A549 (cell line): ENCODE measurements at regions not wholly inside any gene's neighbourhood (a gene's known extent, or its start where the extent isn't known, plus 50 kb on each side); places are given as distances from the start of the nearest gene placed in this dataset.

Experiments used
- ATAC-seq, 2 experiments: fragments of 200-7000 bp in 1 of 2; fragments of >200 bp in 1 of 2; cut with Nextera tagmentation in 1 of 2; cut with Tn5 transposase in 1 of 2; 3 replicates each; pipeline versions ENCODE4 v1.8.0 to v1.9.1; 2018 to 2020; ENCODE audit warnings: mild to moderate bottlenecking in 1 of 2, moderate library complexity in 1 of 2
- CTCF ChIA-PET: fragments of 300-600 bp; sonication (Branson Sonifier 250); formaldehyde crosslinking; extraction: SDS; loops from one replicate; lab custom pipeline; 2021; ENCODE audit warnings: antibody characterized with exemption, inconsistent platforms; lab: Yijun Ruan, JAX
- POLR2A ChIA-PET: fragments of 350-600 bp; formaldehyde crosslinking; extraction: SDS; loops from one replicate; lab custom pipeline; 2021; ENCODE audit warnings: antibody characterized with exemption, inconsistent platforms; lab: Yijun Ruan, JAX
- DNase-seq, 2 experiments: peaks; one replicate each; pipeline versions ENCODE4 v3.0.0 to v3.0.0-alpha.2; 2011 to 2016; ENCODE audit warnings: low read depth in 1 of 2, low spot score in 1 of 2
- FAIRE-seq: peaks from 2 replicates; lab custom pipeline; 2011; peaks lifted over from hg19 to GRCh38; lab: Jason Lieb, UNC
- H3K27ac ChIP-seq, 2 experiments: fragments of >200 bp; sonication (Bioruptor Twin); formaldehyde crosslinking; 3 replicates each; pipeline ENCODE4 v1.5.1; 2016 to 2017
- H3K4me1 ChIP-seq: fragments of >200 bp; sonication (Bioruptor Twin); formaldehyde crosslinking; 3 replicates; pipeline ENCODE4 v1.6.1; 2016
- H3K4me2 ChIP-seq: fragments of >200 bp; sonication (Bioruptor Twin); formaldehyde crosslinking; 3 replicates; pipeline ENCODE4 v1.6.1; 2016
- H3K4me3 ChIP-seq: fragments of >200 bp; sonication (Bioruptor Twin); formaldehyde crosslinking; 3 replicates; pipeline ENCODE4 v1.5.1; 2016
- H3K9me3 ChIP-seq: fragments of >200 bp; sonication (Bioruptor Twin); formaldehyde crosslinking; 3 replicates; pipeline ENCODE4 v1.6.1; 2016
- CBX8 ChIP-seq: fragments of 200-600 bp; sonication (generic); IDR thresholded peaks from 2 replicates; pipeline ENCODE4 v1.6.1; 2016
- CHD2 ChIP-seq: fragments of 150-350 bp; IDR thresholded peaks from 2 replicates; pipeline ENCODE4 v1.6.1; 2014; ENCODE audit warnings: low read length; ENCODE audit not compliant: partially characterized antibody
- EP300 ChIP-seq, 2 experiments: fragments of >200 bp; sonication (Bioruptor Twin); formaldehyde crosslinking; IDR thresholded peaks; 2 replicates in 1 of 2; 3 replicates in 1 of 2; pipeline ENCODE4 v1.6.1; 2016 to 2017
- FOSL2 ChIP-seq, 2 experiments: fragments of 450-650 bp in 1 of 2; fragments of >200 bp in 1 of 2; sonication (Bioruptor Twin) in 1 of 2; formaldehyde crosslinking; IDR thresholded peaks; 2 replicates each; pipeline versions ENCODE4 v1.5.0 to v1.6.1; 2016 to 2020; ENCODE audit warnings: mild to moderate bottlenecking in 1 of 2, moderate library complexity in 1 of 2
- FOXS1 ChIP-seq: fragments of 250-450 bp; sonication (Bioruptor Pico); IDR thresholded peaks from 2 replicates; pipeline ENCODE4 v1.5.0; 2020; ENCODE audit warnings: mild to moderate bottlenecking, moderate library complexity
- HDAC2 ChIP-seq: fragments of 200-600 bp; sonication (generic); IDR thresholded peaks from 2 replicates; pipeline ENCODE4 v1.6.1; 2016
- HOXB5 ChIP-seq: fragments of 250-450 bp; sonication (Bioruptor Pico); IDR thresholded peaks from 2 replicates; pipeline ENCODE4 v1.5.0; 2020; ENCODE audit warnings: mild to moderate bottlenecking, moderate library complexity
- JUN ChIP-seq, 2 experiments: fragments of >200 bp; sonication (Bioruptor Twin); formaldehyde crosslinking; IDR thresholded peaks; 2 replicates in 1 of 2; 3 replicates in 1 of 2; pipeline ENCODE4 v1.6.1; 2016 to 2017
- MAFK ChIP-seq: fragments of 450-650 bp; IDR thresholded peaks from 2 replicates; pipeline ENCODE4 v1.6.1; 2014; ENCODE audit not compliant: partially characterized antibody
- NFE2L2 ChIP-seq: fragments of 150-350 bp; conservative IDR thresholded peaks from 2 replicates; pipeline ENCODE4 v1.6.1; 2014; ENCODE audit warnings: low read length
- POLR2A ChIP-seq: IDR thresholded peaks from 2 replicates; pipeline ENCODE4 v1.6.1; 2012; ENCODE audit warnings: mild to moderate bottlenecking, low read length
- RCOR1 ChIP-seq: fragments of 150-350 bp; IDR thresholded peaks from 2 replicates; pipeline ENCODE4 v1.6.1; 2014; ENCODE audit warnings: antibody characterized with exemption, low read length, low read depth
- TP53 ChIP-seq: fragments of 250-450 bp; sonication (Bioruptor Pico); IDR thresholded peaks from 2 replicates; pipeline ENCODE4 v1.5.0; 2021; ENCODE audit warnings: mild to moderate bottlenecking, moderate library complexity
- WGBS: methylation state at CpG from one replicate; pipeline ENCODE4 v1.1.6; 2017; ENCODE audit errors: missing lambda C conversion rate; 5-methylcytosine and 5-hydroxymethylcytosine counted together
- TF ChIP-seq, protein P1 (sequence below): fragments of >200 bp; sonication (Bioruptor Twin); formaldehyde crosslinking; IDR thresholded peaks from 3 replicates; pipeline ENCODE4 v1.6.1; 2016
- TF ChIP-seq, protein P2 (sequence below): fragments of 450-650 bp; IDR thresholded peaks from 2 replicates; pipeline ENCODE4 v1.6.1; 2014; ENCODE audit warnings: antibody characterized with exemption
- TF ChIP-seq, protein P3 (sequence below): fragments of >200 bp; sonication (Bioruptor Twin); formaldehyde crosslinking; IDR thresholded peaks from 3 replicates; pipeline ENCODE4 v1.5.1; 2016
- TF ChIP-seq, protein P4 (sequence below): fragments of 150-350 bp; IDR thresholded peaks from 2 replicates; pipeline ENCODE4 v1.6.1; 2014; ENCODE audit warnings: low read depth, mild to moderate bottlenecking, low read length
- TF ChIP-seq, protein P5 (sequence below): fragments of 200-600 bp; sonication (generic); IDR thresholded peaks from 2 replicates; pipeline ENCODE4 v1.6.1; 2016; ENCODE audit warnings: antibody characterized with exemption, mild to moderate bottlenecking, moderate library complexity

DNA sequence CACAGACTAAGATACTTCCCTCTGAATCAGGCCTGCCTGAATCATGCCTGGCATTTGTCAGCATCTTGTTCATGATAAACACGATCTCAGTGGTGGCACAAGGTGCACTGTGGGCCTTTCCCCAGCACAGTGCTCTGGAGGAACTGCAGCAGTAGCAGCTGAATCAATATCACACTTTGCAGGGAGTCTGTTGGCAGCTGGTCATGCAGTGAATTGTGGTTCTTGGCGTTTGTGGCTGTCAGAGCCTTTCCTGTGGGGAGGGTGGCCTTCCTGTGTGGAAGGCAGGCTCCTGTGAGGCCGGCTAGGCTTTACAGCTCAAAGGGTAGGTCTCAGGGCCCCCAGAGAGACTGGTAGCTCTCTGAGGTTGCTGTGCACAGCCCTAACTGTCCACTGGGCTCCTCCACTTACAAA lies 54.4 kb upstream of the TLE3 start:
- Histone ChIP-seq H3K27ac (peak overlapping the region in 1 of 2 experiments; percentile 38; a peak in 2 of 6 replicates), H3K9me3 (no peaks in the 10 kb centered on the region), H3K4me1 (peaks cover 13% of the 10 kb centered on the region; the same call in 2 of the 3 replicates), H3K4me3 (no peak overlapping the region), H3K4me2 (no peak overlapping the region)
- DNase-seq = no peak
- ATAC-seq = peak in 1 of 2 experiments; percentile 47; a peak in 3 of 6 replicates
- POLR2A ChIA-PET = no interaction called here
- CTCF ChIA-PET = interaction anchor here (0.6 to 2.3 kb wide), 3 partner anchors 8 to 52 kb away, joined by 3 to 6 read pairs (median 5); no protein-coding TSS in a partner anchor
- FAIRE-seq = no peak
- 63% methylated on average over 2 of the region's 3 CpGs for WGBS
- TF ChIP-seq, protein P1, sequence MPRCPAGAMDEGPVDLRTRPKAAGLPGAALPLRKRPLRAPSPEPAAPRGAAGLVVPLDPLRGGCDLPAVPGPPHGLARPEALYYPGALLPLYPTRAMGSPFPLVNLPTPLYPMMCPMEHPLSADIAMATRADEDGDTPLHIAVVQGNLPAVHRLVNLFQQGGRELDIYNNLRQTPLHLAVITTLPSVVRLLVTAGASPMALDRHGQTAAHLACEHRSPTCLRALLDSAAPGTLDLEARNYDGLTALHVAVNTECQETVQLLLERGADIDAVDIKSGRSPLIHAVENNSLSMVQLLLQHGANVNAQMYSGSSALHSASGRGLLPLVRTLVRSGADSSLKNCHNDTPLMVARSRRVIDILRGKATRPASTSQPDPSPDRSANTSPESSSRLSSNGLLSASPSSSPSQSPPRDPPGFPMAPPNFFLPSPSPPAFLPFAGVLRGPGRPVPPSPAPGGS = no peak
- TF ChIP-seq RCOR1 = no peak
- no peak for TF ChIP-seq POLR2A
- no peak for TF ChIP-seq CHD2
- no peak for TF ChIP-seq FOXS1
- TF ChIP-seq JUN (IDR thresholded peaks at IDR 0.05) = no peak
- TF ChIP-seq, protein P2, sequence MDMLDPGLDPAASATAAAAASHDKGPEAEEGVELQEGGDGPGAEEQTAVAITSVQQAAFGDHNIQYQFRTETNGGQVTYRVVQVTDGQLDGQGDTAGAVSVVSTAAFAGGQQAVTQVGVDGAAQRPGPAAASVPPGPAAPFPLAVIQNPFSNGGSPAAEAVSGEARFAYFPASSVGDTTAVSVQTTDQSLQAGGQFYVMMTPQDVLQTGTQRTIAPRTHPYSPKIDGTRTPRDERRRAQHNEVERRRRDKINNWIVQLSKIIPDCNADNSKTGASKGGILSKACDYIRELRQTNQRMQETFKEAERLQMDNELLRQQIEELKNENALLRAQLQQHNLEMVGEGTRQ = no peak
- no peak for TF ChIP-seq MAFK
- TF ChIP-seq, protein P3, sequence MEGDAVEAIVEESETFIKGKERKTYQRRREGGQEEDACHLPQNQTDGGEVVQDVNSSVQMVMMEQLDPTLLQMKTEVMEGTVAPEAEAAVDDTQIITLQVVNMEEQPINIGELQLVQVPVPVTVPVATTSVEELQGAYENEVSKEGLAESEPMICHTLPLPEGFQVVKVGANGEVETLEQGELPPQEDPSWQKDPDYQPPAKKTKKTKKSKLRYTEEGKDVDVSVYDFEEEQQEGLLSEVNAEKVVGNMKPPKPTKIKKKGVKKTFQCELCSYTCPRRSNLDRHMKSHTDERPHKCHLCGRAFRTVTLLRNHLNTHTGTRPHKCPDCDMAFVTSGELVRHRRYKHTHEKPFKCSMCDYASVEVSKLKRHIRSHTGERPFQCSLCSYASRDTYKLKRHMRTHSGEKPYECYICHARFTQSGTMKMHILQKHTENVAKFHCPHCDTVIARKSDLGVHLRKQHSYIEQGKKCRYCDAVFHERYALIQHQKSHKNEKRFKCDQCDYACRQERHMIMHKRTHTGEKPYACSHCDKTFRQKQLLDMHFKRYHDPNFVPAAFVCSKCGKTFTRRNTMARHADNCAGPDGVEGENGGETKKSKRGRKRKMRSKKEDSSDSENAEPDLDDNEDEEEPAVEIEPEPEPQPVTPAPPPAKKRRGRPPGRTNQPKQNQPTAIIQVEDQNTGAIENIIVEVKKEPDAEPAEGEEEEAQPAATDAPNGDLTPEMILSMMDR = no peak
- TF ChIP-seq HOXB5 (CRISPR knock-in tag) = no peak
- no peak for TF ChIP-seq HDAC2
- TF ChIP-seq FOSL2 (IDR thresholded peaks at IDR 0.05) = no peak
- no peak for TF ChIP-seq FOSL2 (CRISPR knock-in tag; IDR thresholded peaks at IDR 0.05)
- no peak for TF ChIP-seq CBX8
- TF ChIP-seq, protein P4, sequence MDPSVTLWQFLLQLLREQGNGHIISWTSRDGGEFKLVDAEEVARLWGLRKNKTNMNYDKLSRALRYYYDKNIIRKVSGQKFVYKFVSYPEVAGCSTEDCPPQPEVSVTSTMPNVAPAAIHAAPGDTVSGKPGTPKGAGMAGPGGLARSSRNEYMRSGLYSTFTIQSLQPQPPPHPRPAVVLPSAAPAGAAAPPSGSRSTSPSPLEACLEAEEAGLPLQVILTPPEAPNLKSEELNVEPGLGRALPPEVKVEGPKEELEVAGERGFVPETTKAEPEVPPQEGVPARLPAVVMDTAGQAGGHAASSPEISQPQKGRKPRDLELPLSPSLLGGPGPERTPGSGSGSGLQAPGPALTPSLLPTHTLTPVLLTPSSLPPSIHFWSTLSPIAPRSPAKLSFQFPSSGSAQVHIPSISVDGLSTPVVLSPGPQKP = no peak
- TF ChIP-seq TP53 (CRISPR knock-in tag) = no peak

DNA sequence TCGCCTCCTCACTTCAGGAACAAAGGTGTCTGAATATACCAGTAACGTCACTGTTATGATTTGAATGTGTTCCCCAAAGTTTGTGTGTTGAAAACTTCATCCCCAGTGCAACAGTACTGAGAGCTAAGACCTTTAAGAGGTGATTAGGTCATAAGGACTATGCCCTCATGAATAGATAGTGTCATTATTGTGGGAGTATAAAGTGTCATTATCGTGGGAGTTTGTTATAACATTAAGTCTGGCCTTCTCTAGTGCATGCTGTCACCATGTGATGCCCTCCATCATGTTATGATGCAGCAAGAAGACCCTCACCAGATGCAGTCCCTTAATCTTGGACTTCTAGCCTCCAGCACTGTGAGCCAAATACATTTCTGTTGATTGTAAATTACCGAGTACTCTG lies 53.7 kb upstream of the TLE3 start:
- Histone ChIP-seq H3K4me1 (peaks cover 13% of the 10 kb centered on the region; the same call in 2 of the 3 replicates), H3K9me3 (no peaks in the 10 kb centered on the region), H3K27ac (peak overlapping the region in 1 of 2 experiments; percentile 38; a peak in 3 of 6 replicates), H3K4me2 (no peak overlapping the region), H3K4me3 (no peak overlapping the region)
- peak; percentile 51 for FAIRE-seq
- ATAC-seq = no peak
- no peak for TF ChIP-seq EP300 (IDR thresholded peaks at IDR 0.05)
- TF ChIP-seq, protein P5, sequence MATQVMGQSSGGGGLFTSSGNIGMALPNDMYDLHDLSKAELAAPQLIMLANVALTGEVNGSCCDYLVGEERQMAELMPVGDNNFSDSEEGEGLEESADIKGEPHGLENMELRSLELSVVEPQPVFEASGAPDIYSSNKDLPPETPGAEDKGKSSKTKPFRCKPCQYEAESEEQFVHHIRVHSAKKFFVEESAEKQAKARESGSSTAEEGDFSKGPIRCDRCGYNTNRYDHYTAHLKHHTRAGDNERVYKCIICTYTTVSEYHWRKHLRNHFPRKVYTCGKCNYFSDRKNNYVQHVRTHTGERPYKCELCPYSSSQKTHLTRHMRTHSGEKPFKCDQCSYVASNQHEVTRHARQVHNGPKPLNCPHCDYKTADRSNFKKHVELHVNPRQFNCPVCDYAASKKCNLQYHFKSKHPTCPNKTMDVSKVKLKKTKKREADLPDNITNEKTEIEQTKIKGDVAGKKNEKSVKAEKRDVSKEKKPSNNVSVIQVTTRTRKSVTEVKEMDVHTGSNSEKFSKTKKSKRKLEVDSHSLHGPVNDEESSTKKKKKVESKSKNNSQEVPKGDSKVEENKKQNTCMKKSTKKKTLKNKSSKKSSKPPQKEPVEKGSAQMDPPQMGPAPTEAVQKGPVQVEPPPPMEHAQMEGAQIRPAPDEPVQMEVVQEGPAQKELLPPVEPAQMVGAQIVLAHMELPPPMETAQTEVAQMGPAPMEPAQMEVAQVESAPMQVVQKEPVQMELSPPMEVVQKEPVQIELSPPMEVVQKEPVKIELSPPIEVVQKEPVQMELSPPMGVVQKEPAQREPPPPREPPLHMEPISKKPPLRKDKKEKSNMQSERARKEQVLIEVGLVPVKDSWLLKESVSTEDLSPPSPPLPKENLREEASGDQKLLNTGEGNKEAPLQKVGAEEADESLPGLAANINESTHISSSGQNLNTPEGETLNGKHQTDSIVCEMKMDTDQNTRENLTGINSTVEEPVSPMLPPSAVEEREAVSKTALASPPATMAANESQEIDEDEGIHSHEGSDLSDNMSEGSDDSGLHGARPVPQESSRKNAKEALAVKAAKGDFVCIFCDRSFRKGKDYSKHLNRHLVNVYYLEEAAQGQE = no peak
- TF ChIP-seq NFE2L2 = no peak
- DNase-seq = no peak
- 83% methylated on average over 4 of the region's 4 CpGs for WGBS
- ChIA-PET POLR2A (no interaction called here), CTCF (interaction anchor here (0.6 to 2.3 kb wide), 5 partner anchors 9 to 315 kb away, joined by 3 to 6 read pairs (median 3); no protein-coding TSS in a partner anchor)
